ENCODE measurements at regions not wholly inside any gene's neighbourhood (a gene's known extent, or its start where the extent isn't known, plus 50 kb on each side); places are given as distances from the start of the nearest gene placed in this dataset.

DNA sequence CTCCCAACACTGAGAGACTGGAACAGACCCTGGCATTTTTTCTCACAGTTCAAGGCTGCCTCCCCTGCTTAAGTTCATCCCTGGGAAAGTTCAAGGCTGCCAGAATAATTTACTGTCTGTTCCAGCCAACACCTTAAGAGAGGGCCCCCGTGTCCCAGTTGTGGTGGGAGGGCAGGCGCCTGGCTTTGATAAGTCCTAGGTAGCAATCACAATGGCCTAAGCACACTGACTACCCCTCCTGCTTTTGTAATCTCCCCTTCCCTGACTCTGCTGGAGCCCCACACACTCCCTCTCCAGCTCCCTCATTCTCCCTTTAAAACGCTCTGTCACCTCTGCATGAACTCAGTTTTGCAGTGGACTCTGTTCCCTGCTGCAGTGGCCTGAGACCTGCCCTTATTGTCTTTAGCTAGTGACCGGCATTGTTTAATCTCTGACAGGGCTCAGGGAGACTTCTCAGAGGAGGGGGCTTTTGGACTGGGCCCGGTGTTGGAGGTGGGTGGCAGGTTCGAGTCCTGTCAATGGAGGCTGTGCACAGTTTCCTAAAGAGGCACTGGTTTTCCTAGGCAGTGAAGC is 507.2 kb downstream of the TBC1D22A start:
- no peak for TF ChIP-seq EZH2phosphoT487 (IDR thresholded peaks at IDR 0.05; ENCODE audit: insufficient read depth, low read depth)
- no peak for TF ChIP-seq EZH2 (IDR thresholded peaks at IDR 0.05; ENCODE audit: insufficient read depth, poor library complexity, severe bottlenecking)
